GM19023 (cell line): ENCODE measurements at regions not wholly inside any gene's neighbourhood (a gene's known extent, or its start where the extent isn't known, plus 50 kb on each side); places are given as distances from the start of the nearest gene placed in this dataset.
"Not testable (repeated sequence)": the region's sequence is repeated elsewhere in the genome, so short reads cannot be mapped to it uniquely, and the experiment has no call there.

Experiments
- ATAC-seq: cut with Tn5 transposase; IDR thresholded peaks from one replicate; pipeline ENCODE4 v1.9.1; 2021; ENCODE audit warnings: mild to moderate bottlenecking, moderate library complexity; ENCODE audit not compliant: unreplicated experiment

DNA sequence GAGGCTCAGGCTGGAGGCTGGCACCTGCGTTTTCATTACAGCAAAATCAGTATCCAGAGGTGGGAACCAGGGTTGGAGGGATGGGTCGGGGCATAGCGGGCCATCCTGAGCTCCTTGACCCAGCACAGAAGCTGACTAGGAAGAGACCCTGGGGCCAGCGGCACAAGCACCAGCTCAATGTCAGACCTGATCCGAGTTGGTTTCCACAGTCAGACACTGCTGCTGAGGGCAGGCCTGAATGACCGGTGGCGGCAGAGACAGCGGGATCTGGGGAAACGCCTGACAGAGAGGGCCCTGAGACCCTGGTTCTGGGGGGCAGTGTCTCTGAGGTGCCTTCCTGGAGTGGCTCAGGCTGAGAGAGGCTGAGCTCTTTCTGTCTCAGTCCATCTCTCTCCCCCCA is 162.0 kb upstream of the C1orf174 start:
- ATAC-seq, result no peak

- ATAC-seq, result no peak
Measured at GRCh38 chr1:4062560-4062959, 162.5 kb upstream of the C1orf174 start.

- ATAC-seq, result no peak
Measured at GRCh38 chr1:4062992-4063391, 162.9 kb upstream of the C1orf174 start.

- ATAC-seq, result no peak
Measured at GRCh38 chr1:4063516-4063915, 163.4 kb upstream of the C1orf174 start.

DNA sequence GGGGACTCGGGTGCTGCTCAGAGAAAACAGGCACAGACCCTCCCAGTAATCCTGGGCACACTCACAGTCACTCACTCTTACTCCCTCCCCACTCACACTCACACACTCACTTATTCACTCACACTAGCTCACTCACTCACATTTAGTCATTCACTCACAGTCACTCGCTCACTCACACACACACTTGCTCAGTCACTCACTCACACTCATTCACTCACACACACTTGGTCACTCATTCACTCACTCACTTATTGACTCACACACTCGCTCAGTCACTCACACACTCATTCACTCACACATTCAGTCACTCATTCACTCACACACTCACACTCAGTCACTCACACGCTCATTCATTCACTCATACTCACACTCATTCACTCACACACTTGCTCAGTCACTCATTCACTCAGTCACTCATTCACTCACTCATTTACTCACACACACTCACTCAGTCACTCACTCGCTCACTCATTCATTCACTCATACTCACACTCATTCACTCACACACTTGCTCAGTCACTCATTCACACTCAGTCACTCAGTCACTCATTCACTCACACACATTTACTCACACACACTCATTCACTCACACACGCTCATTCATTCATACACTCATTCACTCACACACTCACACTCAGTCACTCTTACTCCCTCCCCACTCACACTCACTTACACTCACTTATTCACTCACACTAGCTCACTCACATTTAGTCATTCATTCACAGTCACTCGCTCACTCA is 164.2 kb upstream of the C1orf174 start:
- ATAC-seq, result no peak

DNA sequence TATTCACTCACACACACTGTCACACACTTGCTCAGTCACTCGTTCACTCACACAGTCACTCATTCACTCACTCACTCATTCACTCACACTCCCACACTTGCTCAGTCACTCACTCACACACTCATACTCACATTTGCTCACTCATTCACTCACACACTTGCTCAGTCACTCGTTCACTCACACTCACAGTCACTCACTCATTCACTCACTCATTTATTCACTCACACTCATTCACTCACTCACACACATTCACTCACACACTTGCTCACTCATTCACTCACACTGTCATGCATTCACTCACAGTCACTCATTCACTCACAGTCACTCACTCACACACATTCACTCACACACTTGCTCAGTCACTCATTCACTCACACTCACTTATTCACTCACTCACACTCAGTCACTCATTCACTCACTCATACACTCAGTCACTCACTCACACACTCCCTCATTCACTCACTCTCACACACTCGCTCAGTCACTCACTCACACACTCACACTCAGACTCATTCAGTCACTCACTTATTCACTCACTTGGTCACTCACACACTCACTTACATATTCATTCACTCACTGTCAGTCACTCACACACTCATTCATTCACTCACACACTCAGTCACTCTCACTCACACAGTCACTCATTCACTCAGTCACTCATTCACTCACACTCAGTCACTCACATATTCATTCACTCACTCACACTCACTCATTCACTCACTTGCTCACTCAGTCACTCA is 167.0 kb upstream of the C1orf174 start:
- ATAC-seq, result no peak

GRCh38 chr1:4068076-4068475 is 168.0 kb upstream of the C1orf174 start:
- ATAC-seq, result no peak

GRCh38 chr1:4071653-4072052 is 171.6 kb upstream of the C1orf174 start:
- ATAC-seq, result no peak

- ATAC-seq, result no peak
Measured at GRCh38 chr1:4072481-4073153, 172.5 kb upstream of the C1orf174 start.

- no peak for ATAC-seq
Measured at GRCh38 chr1:4075436-4076225, 175.6 kb upstream of the C1orf174 start.

DNA sequence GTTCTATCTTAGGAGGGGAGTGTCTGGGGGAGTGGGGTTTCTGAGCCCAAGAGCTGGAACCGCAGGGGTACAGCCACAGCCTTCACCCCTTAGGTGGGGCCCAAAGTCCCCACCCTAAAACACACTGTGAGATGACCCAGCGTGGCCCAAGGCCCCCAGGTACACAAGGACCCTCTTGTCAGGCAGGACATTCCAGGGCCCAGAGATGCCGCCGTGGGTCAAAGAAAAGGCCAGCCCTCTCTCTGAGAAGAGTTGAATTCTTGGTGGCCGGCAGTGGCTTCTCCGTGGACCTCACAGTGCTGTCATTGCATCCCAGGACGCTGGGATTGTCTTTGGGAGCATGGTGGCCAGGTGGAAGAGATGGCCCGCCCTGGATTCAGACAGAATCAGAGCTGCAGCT is 176.3 kb upstream of the C1orf174 start:
- ATAC-seq, result no peak

DNA sequence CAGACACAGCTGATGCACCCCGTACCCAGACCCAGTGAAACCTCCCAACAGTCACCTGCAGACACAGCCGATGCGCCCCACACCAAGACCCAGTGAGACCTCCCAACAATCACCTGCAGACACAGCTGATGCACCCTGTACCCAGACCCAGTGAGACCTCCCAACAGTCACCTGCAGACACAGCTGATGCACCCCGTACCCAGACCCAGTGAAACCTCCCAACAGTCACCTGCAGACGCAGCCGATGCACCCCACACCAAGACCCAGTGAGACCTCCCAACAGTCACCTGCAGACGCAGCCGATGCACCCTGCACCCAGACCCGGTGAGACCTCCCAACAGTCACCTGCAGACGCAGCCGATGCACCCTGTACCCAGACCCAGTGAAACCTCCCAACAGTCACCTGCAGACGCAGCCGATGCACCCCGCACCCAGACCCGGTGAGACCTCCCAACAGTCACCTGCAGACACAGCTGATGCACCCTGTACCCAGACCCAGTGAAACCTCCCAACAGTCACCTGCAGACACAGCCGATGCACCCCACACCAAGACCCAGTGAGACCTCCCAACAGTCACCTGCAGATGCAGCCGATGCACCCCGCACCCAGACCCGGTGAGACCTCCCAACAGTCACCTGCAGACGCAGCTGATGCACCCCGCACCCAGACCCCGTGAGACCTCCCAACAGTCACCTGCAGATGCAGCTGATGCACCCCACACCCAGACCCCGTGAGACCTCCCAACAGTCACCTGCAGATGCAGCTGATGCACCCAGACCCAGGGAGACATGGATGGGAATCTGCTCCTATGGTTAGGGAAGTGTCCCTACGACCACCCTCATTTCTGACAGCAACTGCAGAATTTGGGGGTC is 178.3 kb upstream of the C1orf174 start:
- not testable (repeated sequence) for ATAC-seq

- no peak for ATAC-seq
Measured at GRCh38 chr1:4079815-4080214, 179.7 kb upstream of the C1orf174 start.

DNA sequence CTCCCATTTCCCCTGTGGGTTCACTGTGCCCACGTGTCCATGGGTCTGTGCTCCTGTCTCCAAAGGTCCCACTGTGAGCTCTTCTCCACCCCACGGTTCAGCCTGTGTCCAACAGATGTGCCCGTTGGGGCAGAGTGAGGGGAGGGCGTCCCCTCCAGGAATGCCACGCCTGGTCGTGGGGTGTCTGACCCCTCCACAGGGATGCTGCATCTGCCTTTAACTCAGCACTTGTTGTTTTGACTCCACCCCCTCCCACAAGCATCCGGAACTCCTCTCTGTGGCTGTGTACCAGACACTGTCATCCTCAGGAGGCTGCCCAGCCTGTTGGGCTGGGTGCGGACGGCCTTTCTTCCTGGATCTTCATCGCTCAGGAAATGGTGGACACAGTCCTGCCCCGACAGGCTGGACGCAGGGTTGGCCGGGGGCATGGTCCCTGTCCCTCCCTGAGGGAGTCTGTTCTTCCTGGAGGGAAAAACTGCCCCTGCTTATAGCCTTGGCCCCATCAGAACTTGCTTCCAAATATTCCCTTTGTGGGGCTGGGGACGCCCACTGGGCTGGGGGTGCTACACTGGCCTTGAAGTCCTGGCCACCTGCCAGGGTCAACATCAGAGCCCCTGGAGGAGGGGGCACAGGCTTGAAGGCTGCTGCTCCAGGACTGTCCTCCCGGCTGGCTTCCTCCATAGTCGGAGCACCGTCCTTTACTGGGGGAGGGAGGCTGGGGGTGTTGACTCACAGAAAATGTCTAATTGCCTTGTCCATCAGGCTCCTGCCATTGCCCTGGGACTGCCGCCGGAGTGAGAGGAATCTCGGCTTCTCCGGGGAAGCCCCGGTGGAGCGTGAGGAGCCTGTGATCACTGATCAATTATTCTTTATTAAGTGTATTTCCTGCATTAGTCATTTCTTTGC is 182.0 kb upstream of the C1orf174 start:
- ATAC-seq, result no peak

DNA sequence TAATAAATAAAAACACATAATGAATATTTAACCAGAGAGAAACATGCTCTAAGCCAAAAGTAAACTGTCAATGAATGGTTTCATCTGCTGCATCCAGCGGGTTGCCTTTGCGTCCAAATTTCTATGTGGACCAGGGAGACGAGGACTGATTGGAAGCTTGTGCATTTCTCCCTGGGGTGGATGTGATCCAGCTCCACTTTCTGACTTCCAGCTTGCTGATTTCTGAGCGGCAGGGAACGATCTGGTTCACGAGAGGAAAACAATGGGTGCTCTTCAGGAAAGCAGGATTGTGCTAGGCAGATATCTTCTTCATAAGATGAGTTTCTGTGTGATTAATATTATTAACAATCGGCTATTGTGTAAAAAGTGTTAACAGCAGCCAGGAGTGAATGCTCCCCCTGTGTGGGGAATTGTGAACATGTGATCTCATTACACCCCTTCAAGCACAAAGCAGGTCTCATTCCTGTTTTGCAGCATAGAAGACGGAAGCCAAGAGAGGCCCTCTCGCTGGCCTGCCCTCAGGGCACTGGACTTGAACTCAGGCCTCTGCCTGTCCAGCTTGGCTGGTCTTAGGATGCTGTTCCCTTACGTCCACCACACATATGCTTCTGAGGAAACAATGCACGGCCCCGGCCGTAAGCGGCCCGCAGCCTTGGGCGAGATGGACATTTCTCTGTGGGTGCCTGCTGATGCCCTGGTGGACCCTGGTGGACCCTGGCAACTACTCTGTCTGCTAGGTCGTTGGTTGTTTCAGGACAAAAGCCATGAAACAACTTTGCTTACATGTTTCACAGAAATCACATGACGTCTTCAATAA is 183.4 kb upstream of the C1orf174 start:
- no peak for ATAC-seq

DNA sequence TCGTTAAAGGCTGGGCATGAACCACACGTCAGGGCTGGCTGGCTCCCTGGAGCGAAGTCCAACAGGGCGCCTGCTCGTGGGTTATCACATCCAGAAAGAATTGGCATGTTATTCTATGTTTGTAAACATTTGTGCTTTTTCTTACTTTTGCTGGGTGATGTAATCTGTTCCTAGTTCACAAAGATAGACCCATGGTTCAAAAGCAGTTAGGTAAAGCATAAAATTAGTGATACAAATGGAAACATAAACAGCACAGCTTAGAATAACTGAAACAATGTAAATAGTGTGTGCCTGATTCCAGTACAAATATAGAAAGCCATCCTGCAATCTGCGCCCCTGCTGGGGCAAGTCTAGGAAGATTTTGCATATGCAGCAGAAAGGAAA is 184.0 kb upstream of the C1orf174 start:
- no peak for ATAC-seq

DNA sequence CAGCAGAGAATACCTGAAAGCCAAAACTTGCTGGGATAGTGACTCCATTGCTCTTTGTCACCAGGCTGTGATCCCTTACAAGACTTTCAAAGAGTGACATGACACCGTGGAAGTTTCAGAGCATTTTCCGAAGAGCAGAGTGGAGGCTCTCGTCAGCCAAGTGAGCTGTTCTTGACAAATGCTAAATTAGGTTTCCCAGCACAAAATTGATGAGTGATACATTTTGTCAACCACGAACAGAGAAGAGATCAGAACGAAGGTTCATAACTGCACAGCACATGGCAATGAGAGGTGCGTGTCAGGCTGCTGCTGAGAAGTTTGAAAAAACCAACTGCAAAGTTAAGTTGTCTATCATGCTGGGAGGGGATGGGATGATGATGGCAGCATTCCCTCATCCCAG is 184.4 kb upstream of the C1orf174 start:
- ATAC-seq, result no peak

GRCh38 chr1:4084896-4085295 is 184.8 kb upstream of the C1orf174 start:
- no peak for ATAC-seq
